OCI-M2 (cell line): ENCODE measurements at regions not wholly inside any gene's neighbourhood (a gene's known extent, or its start where the extent isn't known, plus 50 kb on each side); places are given as distances from the start of the nearest gene placed in this dataset.

Source experiments
- DNase-seq: peaks from one replicate; lab custom pipeline; 2025; ENCODE audit not compliant: unreplicated experiment; lab: John Stamatoyannopoulos, UW

- no peak for DNase-seq
These were observed 151.5 kb upstream of the PKDCC start for GRCh38 chr2:41896186-41896846.

- DNase-seq: no peak
These were observed 148.6 kb upstream of the PKDCC start for GRCh38 chr2:41899189-41899588.

GRCh38 chr2:41900101-41900577 is 147.7 kb upstream of the PKDCC start:
- DNase-seq: no peak

GRCh38 chr2:41902897-41903296 is 144.9 kb upstream of the PKDCC start:
- no peak for DNase-seq

GRCh38 chr2:41903474-41904135 is 144.2 kb upstream of the PKDCC start:
- DNase-seq: no peak

GRCh38 chr2:41904459-41904858 is 143.4 kb upstream of the PKDCC start:
- no peak for DNase-seq

- no peak for DNase-seq
These were observed 142.1 kb upstream of the PKDCC start for GRCh38 chr2:41905597-41906337.

- DNase-seq: no peak
These were observed 141.5 kb upstream of the PKDCC start for GRCh38 chr2:41906338-41906725.

- no peak for DNase-seq
These were observed 140.7 kb upstream of the PKDCC start for GRCh38 chr2:41907141-41907540.

GRCh38 chr2:41907771-41908207 is 140.0 kb upstream of the PKDCC start:
- no peak for DNase-seq

- no peak for DNase-seq
These were observed 139.5 kb upstream of the PKDCC start for GRCh38 chr2:41908349-41908748.

GRCh38 chr2:41909584-41909983 is 138.2 kb upstream of the PKDCC start:
- DNase-seq: no peak

GRCh38 chr2:41910126-41910525 is 137.7 kb upstream of the PKDCC start:
- no peak for DNase-seq

- DNase-seq: no peak
These were observed 136.8 kb upstream of the PKDCC start for GRCh38 chr2:41911033-41911432.

- DNase-seq: no peak
These were observed 135.5 kb upstream of the PKDCC start for GRCh38 chr2:41912337-41912736.

- DNase-seq: no peak
These were observed 135.0 kb upstream of the PKDCC start for GRCh38 chr2:41912776-41913175.

- no peak for DNase-seq
These were observed 134.5 kb upstream of the PKDCC start for GRCh38 chr2:41913311-41913710.

GRCh38 chr2:41913921-41914609 is 133.8 kb upstream of the PKDCC start:
- no peak for DNase-seq

GRCh38 chr2:41914936-41915335 is 132.9 kb upstream of the PKDCC start:
- DNase-seq: no peak

GRCh38 chr2:41916177-41916576 is 131.6 kb upstream of the PKDCC start:
- no peak for DNase-seq

GRCh38 chr2:41917587-41917986 is 130.2 kb upstream of the PKDCC start:
- no peak for DNase-seq
